ENCODE measurements at regions not wholly inside any gene's neighbourhood (a gene's known extent, or its start where the extent isn't known, plus 50 kb on each side); places are given as distances from the start of the nearest gene placed in this dataset.

DNA sequence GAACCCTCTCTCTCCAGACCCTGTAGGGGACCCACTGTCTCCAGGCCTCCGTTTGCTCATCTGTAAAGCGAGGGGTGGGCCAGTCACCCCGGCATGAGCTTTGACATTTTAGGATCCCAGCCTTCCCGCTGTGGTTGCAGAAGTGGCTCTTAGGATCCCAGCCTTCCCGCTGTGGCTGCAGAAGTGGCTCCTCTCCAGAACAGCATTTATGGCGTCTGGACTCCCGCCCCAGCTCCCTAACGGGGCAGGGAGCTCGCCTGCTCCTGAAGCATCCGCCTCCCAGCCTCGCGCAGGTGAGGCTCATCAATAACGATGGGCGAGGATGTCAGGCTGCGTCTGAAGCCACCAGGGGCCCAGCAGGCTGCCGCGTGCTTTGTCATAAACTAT, 222.3 kb upstream of the TNRC6C start:
- whole genome bisulfite sequencing (ENCODE audit: low lambda C conversion rate): 47% methylated on average over 15 of the region's 17 CpGs
- H3K9ac ChIP-seq (ENCODE audit: insufficient read depth, low read depth, low read length): no peak overlapping the region
- DNase-seq (ENCODE audit: low spot score) (no peak), FAIRE-seq (no peak), ATAC-seq (no peak)
- no peak overlapping the region for H3K27ac ChIP-seq (ENCODE audit: extremely low read length, insufficient read depth, low read length)
- no peaks in the 10 kb centered on the region for H3K9me3 ChIP-seq (ENCODE audit: low read length)
- TF ChIP-seq, protein P1, sequence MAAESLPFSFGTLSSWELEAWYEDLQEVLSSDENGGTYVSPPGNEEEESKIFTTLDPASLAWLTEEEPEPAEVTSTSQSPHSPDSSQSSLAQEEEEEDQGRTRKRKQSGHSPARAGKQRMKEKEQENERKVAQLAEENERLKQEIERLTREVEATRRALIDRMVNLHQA (CRISPR knock-in tag; IDR thresholded peaks at IDR 0.05): no peak
- TF ChIP-seq LCORL (IDR thresholded peaks at IDR 0.05) (no peak), LCORL (CRISPR knock-in tag; IDR thresholded peaks at IDR 0.05) (no peak), ZNF775 (CRISPR knock-in tag; IDR thresholded peaks at IDR 0.05; ENCODE audit: borderline replicate concordance) (no peak), CHD2 (IDR thresholded peaks at IDR 0.05; ENCODE audit: low read depth, low read length) (no peak), SP140L (CRISPR knock-in tag; IDR thresholded peaks at IDR 0.05; ENCODE audit: borderline replicate concordance) (no peak), YY1 (IDR thresholded peaks at IDR 0.05; ENCODE audit: insufficient read depth, insufficient replicate concordance, low read depth, low read length) (no peak), ZBTB38 (CRISPR knock-in tag; IDR thresholded peaks at IDR 0.05) (no peak), DPF2 (CRISPR knock-in tag; IDR thresholded peaks at IDR 0.05; ENCODE audit: borderline replicate concordance, low read depth) (no peak)
- H3K4me1 ChIP-seq (ENCODE audit: insufficient read depth, low read length): 0 out of 2 replicates have a peak, but pooled peaks cover 5% of the 10 kb centered on the region
- no peaks in the 10 kb centered on the region for H4K20me1 ChIP-seq (ENCODE audit: insufficient read depth, low read length)
- POLR2A ChIA-PET: no interaction called here
- peaks cover 4 to 65% of the 10 kb centered on the region in 2 experiments for H3K27me3 ChIP-seq (ENCODE audit: control insufficient read depth in 1 of 2, insufficient read depth in 2 of 2, low read length in 2 of 2)
- no TSS peak for BruUV-seq (replicated peaks)
- H2AFZ ChIP-seq (ENCODE audit: low read length): no peak overlapping the region
- in situ Hi-C loops (cut with HindIII; ENCODE audit: extremely low pct_ligation_motif_present, low pct_unique_long_range_greater_than_20kb) (no loop called here), intact Hi-C loops (cut with micrococcal nuclease; ENCODE audit: unreplicated experiment) (no loop called here)
- H3K36me3 ChIP-seq (replicated peaks in 1 of 2; ENCODE audit: control insufficient read depth in 1 of 2, insufficient read depth in 2 of 2, low read length in 2 of 2): no peaks in the 10 kb centered on the region
- H3K4me3 ChIP-seq (replicated peaks in 1 of 3; ENCODE audit: insufficient read depth in 1 of 3, low read depth in 2 of 3, low read length in 3 of 3): no peak overlapping the region
- H3K4me2 ChIP-seq (ENCODE audit: low read depth, low read length): no peak overlapping the region
- H3K79me2 ChIP-seq (ENCODE audit: insufficient read depth, low read length): no peaks in the 10 kb centered on the region
- CTCF ChIA-PET (ENCODE audit: low intra/inter-chr PET ratio, low total read pairs): no interaction called here

DNA sequence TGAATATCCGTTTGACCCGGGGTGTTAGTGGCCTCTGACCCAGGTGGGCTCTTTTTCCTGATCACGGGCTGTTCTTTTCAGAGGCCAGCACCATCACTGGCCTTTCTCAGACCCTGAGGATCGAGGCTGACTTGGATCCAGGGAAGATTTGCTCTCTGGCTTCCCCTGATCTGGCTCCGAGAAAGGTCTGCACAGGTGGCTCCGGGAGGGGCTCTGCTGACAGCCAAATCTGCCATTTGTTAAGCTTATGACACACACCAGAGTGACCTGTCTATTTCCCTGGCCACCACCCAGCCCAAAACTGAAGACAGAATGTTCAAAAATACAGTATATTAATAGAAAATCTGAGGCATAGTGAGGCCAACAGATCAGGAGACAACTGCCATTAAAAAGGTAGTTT, 221.8 kb upstream of the TNRC6C start:
- H2AFZ ChIP-seq (ENCODE audit: low read length): no peak overlapping the region
- no peaks in the 10 kb centered on the region for H3K79me2 ChIP-seq (ENCODE audit: insufficient read depth, low read length)
- no peak for ATAC-seq
- intact Hi-C loops (cut with micrococcal nuclease; ENCODE audit: unreplicated experiment) (no loop called here), in situ Hi-C loops (cut with HindIII; ENCODE audit: extremely low pct_ligation_motif_present, low pct_unique_long_range_greater_than_20kb) (no loop called here)
- TF ChIP-seq ARNT (IDR thresholded peaks at IDR 0.05) (no peak), ZNF333 (CRISPR knock-in tag; IDR thresholded peaks at IDR 0.05; ENCODE audit: borderline replicate concordance) (no peak)
- TF ChIP-seq, protein P2, sequence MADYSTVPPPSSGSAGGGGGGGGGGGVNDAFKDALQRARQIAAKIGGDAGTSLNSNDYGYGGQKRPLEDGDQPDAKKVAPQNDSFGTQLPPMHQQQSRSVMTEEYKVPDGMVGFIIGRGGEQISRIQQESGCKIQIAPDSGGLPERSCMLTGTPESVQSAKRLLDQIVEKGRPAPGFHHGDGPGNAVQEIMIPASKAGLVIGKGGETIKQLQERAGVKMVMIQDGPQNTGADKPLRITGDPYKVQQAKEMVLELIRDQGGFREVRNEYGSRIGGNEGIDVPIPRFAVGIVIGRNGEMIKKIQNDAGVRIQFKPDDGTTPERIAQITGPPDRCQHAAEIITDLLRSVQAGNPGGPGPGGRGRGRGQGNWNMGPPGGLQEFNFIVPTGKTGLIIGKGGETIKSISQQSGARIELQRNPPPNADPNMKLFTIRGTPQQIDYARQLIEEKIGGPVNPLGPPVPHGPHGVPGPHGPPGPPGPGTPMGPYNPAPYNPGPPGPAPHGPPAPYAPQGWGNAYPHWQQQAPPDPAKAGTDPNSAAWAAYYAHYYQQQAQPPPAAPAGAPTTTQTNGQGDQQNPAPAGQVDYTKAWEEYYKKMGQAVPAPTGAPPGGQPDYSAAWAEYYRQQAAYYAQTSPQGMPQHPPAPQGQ (CRISPR knock-in tag; IDR thresholded peaks at IDR 0.05; ENCODE audit: borderline replicate concordance): no peak
- ChIA-PET POLR2A (no interaction called here), CTCF (ENCODE audit: low intra/inter-chr PET ratio, low total read pairs) (no interaction called here)
- no peaks in the 10 kb centered on the region for H3K9me3 ChIP-seq (ENCODE audit: low read length)
- H3K27me3 ChIP-seq (ENCODE audit: control insufficient read depth in 1 of 2, insufficient read depth in 2 of 2, low read length in 2 of 2): peaks cover 4 to 70% of the 10 kb centered on the region in 2 experiments
- H3K4me1 ChIP-seq (ENCODE audit: insufficient read depth, low read length): 0 out of 2 replicates have a peak, but pooled peaks cover 5% of the 10 kb centered on the region
- BruUV-seq (replicated peaks): no TSS peak
- no peak overlapping the region for H3K4me3 ChIP-seq (replicated peaks in 1 of 3; ENCODE audit: insufficient read depth in 1 of 3, low read depth in 2 of 3, low read length in 3 of 3)
- H3K9ac ChIP-seq (ENCODE audit: insufficient read depth, low read depth, low read length): no peak overlapping the region
- WGBS (ENCODE audit: low lambda C conversion rate): 15% methylated on average over 6 of the region's 6 CpGs
- H4K20me1 ChIP-seq (ENCODE audit: insufficient read depth, low read length): no peaks in the 10 kb centered on the region
- no peak for DNase-seq (ENCODE audit: low spot score)
- H3K36me3 ChIP-seq (replicated peaks in 1 of 2; ENCODE audit: control insufficient read depth in 1 of 2, insufficient read depth in 2 of 2, low read length in 2 of 2): no peaks in the 10 kb centered on the region
- FAIRE-seq: no peak
- H3K27ac ChIP-seq (ENCODE audit: extremely low read length, insufficient read depth, low read length): no peak overlapping the region
- no peak overlapping the region for H3K4me2 ChIP-seq (ENCODE audit: low read depth, low read length)

Data from HepG2 (cell line).